Activated naive CD4-positive, alpha-beta T cell treated with anti-CD3 and anti-CD28 coated beads, Interleukin-2, amount 50 U/mL, for 72 hours (primary cell): ENCODE measurements at regions not wholly inside any gene's neighbourhood (a gene's known extent, or its start where the extent isn't known, plus 50 kb on each side); places are given as distances from the start of the nearest gene placed in this dataset.

Experiments
- ATAC-seq, 2 donors: fragments of 150-1000 bp; cut with Tn5 transposase; 2 replicates each; pipeline ENCODE4 v1.10.0; 2021; ENCODE audit warnings: mild to moderate bottlenecking in 2 of 2, moderate library complexity in 2 of 2
- DNase-seq, 2 donors: peaks; one replicate each; pipeline ENCODE4 v3.0.0; 2021 to 2022; ENCODE audit warnings: low spot score in 2 of 2
- H3K27ac Mint-ChIP-seq, 2 donors: one replicate each; pipeline ENCODE4 v1.8.0; 2022; ENCODE audit warnings: mild to moderate bottlenecking in 2 of 2, mixed read lengths in 2 of 2
- H3K36me3 Mint-ChIP-seq, 2 donors: one replicate each; pipeline ENCODE4 v1.8.0; 2022; ENCODE audit warnings: mixed read lengths in 2 of 2
- H3K9me3 Mint-ChIP-seq, 2 donors: one replicate each; pipeline ENCODE4 v1.8.0; 2022; ENCODE audit warnings: mixed read lengths in 2 of 2

GRCh38 chr12:74914378-74914777 lies 295.3 kb downstream of the KCNC2 start:
- Mint-ChIP-seq H3K9me3 (no peaks in the 10 kb centered on the region), H3K27ac (no peak overlapping the region), H3K36me3 (no peaks in the 10 kb centered on the region)
- ATAC-seq, result no peak
- DNase-seq, result no peak

- Mint-ChIP-seq H3K9me3 (no peaks in the 10 kb centered on the region), H3K27ac (no peak overlapping the region), H3K36me3 (no peaks in the 10 kb centered on the region)
- no peak for DNase-seq
- ATAC-seq, result no peak
Measured at GRCh38 chr12:74915718-74916117, 293.9 kb downstream of the KCNC2 start.

GRCh38 chr12:74917743-74918142 lies 291.9 kb downstream of the KCNC2 start:
- Mint-ChIP-seq H3K9me3 (peaks cover 0 to 5% of the 10 kb centered on the region in 2 donors), H3K36me3 (no peaks in the 10 kb centered on the region), H3K27ac (no peak overlapping the region)
- DNase-seq (no peak), ATAC-seq (no peak)

GRCh38 chr12:74918291-74918690 lies 291.3 kb downstream of the KCNC2 start:
- ATAC-seq, result no peak
- Mint-ChIP-seq H3K27ac (no peak overlapping the region), H3K9me3 (peaks cover 4 to 8% of the 10 kb centered on the region in 2 donors), H3K36me3 (peaks cover 0 to 4% of the 10 kb centered on the region in 2 donors)
- DNase-seq, result no peak

GRCh38 chr12:74922117-74922516 lies 287.5 kb downstream of the KCNC2 start:
- Mint-ChIP-seq H3K9me3 (peaks cover 11 to 13% of the 10 kb centered on the region in 2 donors), H3K27ac (no peak overlapping the region)
- no peak for ATAC-seq

GRCh38 chr12:74922642-74923041 lies 287.0 kb downstream of the KCNC2 start:
- DNase-seq (no peak), ATAC-seq (no peak)
- peaks cover 0 to 4% of the 10 kb centered on the region in 2 donors for H3K36me3 Mint-ChIP-seq
- peaks cover 11 to 15% of the 10 kb centered on the region in 2 donors for H3K9me3 Mint-ChIP-seq
- H3K27ac Mint-ChIP-seq, result no peak overlapping the region

More at GRCh38 chr12:74922117-74922516, 287.5 kb downstream of the KCNC2 start:
- DNase-seq, result no peak
- peaks cover 0 to 4% of the 10 kb centered on the region in 2 donors for H3K36me3 Mint-ChIP-seq

GRCh38 chr12:74941670-74942069 lies 268.0 kb downstream of the KCNC2 start:
- Mint-ChIP-seq H3K27ac (no peak overlapping the region), H3K9me3 (no peaks in the 10 kb centered on the region), H3K36me3 (no peaks in the 10 kb centered on the region)
- ATAC-seq (no peak), DNase-seq (no peak)

GRCh38 chr12:74945771-74946198 lies 263.9 kb downstream of the KCNC2 start:
- H3K9me3 Mint-ChIP-seq, result no peaks in the 10 kb centered on the region
- ATAC-seq (peak in 1 of 2 donors; percentile 24), DNase-seq (no peak)
- no peaks in the 10 kb centered on the region for H3K36me3 Mint-ChIP-seq
- no peak overlapping the region for H3K27ac Mint-ChIP-seq

GRCh38 chr12:74953697-74954096 lies 255.9 kb downstream of the KCNC2 start:
- Mint-ChIP-seq H3K9me3 (peaks cover 0 to 10% of the 10 kb centered on the region in 2 donors), H3K36me3 (no peaks in the 10 kb centered on the region), H3K27ac (no peak overlapping the region)
- DNase-seq (no peak), ATAC-seq (no peak)

GRCh38 chr12:74957231-74957630 lies 252.4 kb downstream of the KCNC2 start:
- Mint-ChIP-seq H3K9me3 (peaks cover 0 to 10% of the 10 kb centered on the region in 2 donors), H3K36me3 (no peaks in the 10 kb centered on the region), H3K27ac (no peak overlapping the region)
- ATAC-seq (no peak), DNase-seq (no peak)

GRCh38 chr12:74957634-74958033 lies 252.0 kb downstream of the KCNC2 start:
- Mint-ChIP-seq H3K9me3 (peaks cover 0 to 10% of the 10 kb centered on the region in 2 donors), H3K27ac (no peak overlapping the region), H3K36me3 (no peaks in the 10 kb centered on the region)
- no peak for ATAC-seq
- DNase-seq, result no peak

- ATAC-seq (no peak), DNase-seq (no peak)
- no peak overlapping the region for H3K27ac Mint-ChIP-seq
- H3K36me3 Mint-ChIP-seq, result no peaks in the 10 kb centered on the region
- H3K9me3 Mint-ChIP-seq, result peaks cover 0 to 10% of the 10 kb centered on the region in 2 donors
Measured at GRCh38 chr12:74959657-74960056, 250.0 kb downstream of the KCNC2 start.

GRCh38 chr12:74963304-74963703 lies 246.3 kb downstream of the KCNC2 start:
- Mint-ChIP-seq H3K27ac (no peak overlapping the region), H3K9me3 (no peaks in the 10 kb centered on the region), H3K36me3 (no peaks in the 10 kb centered on the region)
- no peak for DNase-seq
- ATAC-seq, result no peak

GRCh38 chr12:74963867-74964331 lies 245.7 kb downstream of the KCNC2 start:
- no peaks in the 10 kb centered on the region for H3K36me3 Mint-ChIP-seq
- DNase-seq (no peak), ATAC-seq (no peak)
- H3K9me3 Mint-ChIP-seq, result no peaks in the 10 kb centered on the region
- no peak overlapping the region for H3K27ac Mint-ChIP-seq

GRCh38 chr12:74964390-74964789 lies 245.2 kb downstream of the KCNC2 start:
- H3K27ac Mint-ChIP-seq, result no peak overlapping the region
- no peak for DNase-seq
- no peaks in the 10 kb centered on the region for H3K36me3 Mint-ChIP-seq
- no peak for ATAC-seq
- H3K9me3 Mint-ChIP-seq, result no peaks in the 10 kb centered on the region

- Mint-ChIP-seq H3K36me3 (no peaks in the 10 kb centered on the region), H3K27ac (no peak overlapping the region), H3K9me3 (peaks cover 0 to 4% of the 10 kb centered on the region in 2 donors)
- ATAC-seq (no peak), DNase-seq (no peak)
Measured at GRCh38 chr12:74971201-74971600, 238.4 kb downstream of the KCNC2 start.

- Mint-ChIP-seq H3K9me3 (peaks cover 0 to 4% of the 10 kb centered on the region in 2 donors), H3K36me3 (no peaks in the 10 kb centered on the region), H3K27ac (no peak overlapping the region)
- DNase-seq (no peak), ATAC-seq (no peak)
Measured at GRCh38 chr12:74977832-74978481, 231.7 kb downstream of the KCNC2 start.

- no peaks in the 10 kb centered on the region for H3K36me3 Mint-ChIP-seq
- H3K9me3 Mint-ChIP-seq, result peaks cover 0 to 4% of the 10 kb centered on the region in 2 donors
- ATAC-seq, result no peak
- no peak for DNase-seq
- no peak overlapping the region for H3K27ac Mint-ChIP-seq
Measured at GRCh38 chr12:74980510-74980909, 229.1 kb downstream of the KCNC2 start.
